Esophagus (tissue), 2 donors: ENCODE measurements at regions not wholly inside any gene's neighbourhood (a gene's known extent, or its start where the extent isn't known, plus 50 kb on each side); places are given as distances from the start of the nearest gene placed in this dataset.

Source experiments
- H3K27ac ChIP-seq, 2 donors: one replicate each; pipeline ENCODE4 v1.5.1; 2013; ENCODE audit warnings: low read depth in 2 of 2, mild to moderate bottlenecking in 2 of 2, inconsistent platforms in 1 of 2, low read length in 1 of 2, moderate library complexity in 1 of 2
- H3K27me3 ChIP-seq, 2 donors: one replicate each; pipeline ENCODE4 v1.6.1; 2013; ENCODE audit warnings: low read length in 2 of 2, control low read depth in 1 of 2, mild to moderate bottlenecking in 1 of 2; ENCODE audit not compliant: insufficient read depth in 2 of 2, control insufficient read depth in 1 of 2
- H3K36me3 ChIP-seq, 2 donors: one replicate each; pipeline ENCODE4 v1.6.1; 2013; ENCODE audit warnings: low read length in 1 of 2; ENCODE audit not compliant: control insufficient read depth in 2 of 2, insufficient read depth in 2 of 2
- H3K4me1 ChIP-seq, 2 donors: one replicate each; pipeline ENCODE4 v1.6.1; 2013; ENCODE audit warnings: low read length in 1 of 2; ENCODE audit not compliant: control insufficient read depth in 2 of 2, insufficient read depth in 2 of 2
- H3K4me3 ChIP-seq, 2 donors: one replicate each; pipeline ENCODE4 v1.5.1; 2013; ENCODE audit warnings: low read length in 2 of 2, mild to moderate bottlenecking in 2 of 2, low read depth in 1 of 2, moderate library complexity in 1 of 2
- H3K9me3 ChIP-seq, 2 donors: one replicate each; pipeline ENCODE4 v1.6.1; 2013; ENCODE audit warnings: mild to moderate bottlenecking in 2 of 2, low read depth in 1 of 2, low read length in 1 of 2, moderate library complexity in 1 of 2; ENCODE audit not compliant: control insufficient read depth in 2 of 2, insufficient read depth in 1 of 2
- WGBS, 2 donors: extraction: QIAGEN DNeasy Blood & Tissue Kit; methylation state at CpG; one replicate each; pipeline ENCODE4 v1.1.7; 2013; 5-methylcytosine and 5-hydroxymethylcytosine counted together
- donor health status: healthy with polysubstance abuse.
- donor health status: Bipolar disorder and iron deficiency.

DNA sequence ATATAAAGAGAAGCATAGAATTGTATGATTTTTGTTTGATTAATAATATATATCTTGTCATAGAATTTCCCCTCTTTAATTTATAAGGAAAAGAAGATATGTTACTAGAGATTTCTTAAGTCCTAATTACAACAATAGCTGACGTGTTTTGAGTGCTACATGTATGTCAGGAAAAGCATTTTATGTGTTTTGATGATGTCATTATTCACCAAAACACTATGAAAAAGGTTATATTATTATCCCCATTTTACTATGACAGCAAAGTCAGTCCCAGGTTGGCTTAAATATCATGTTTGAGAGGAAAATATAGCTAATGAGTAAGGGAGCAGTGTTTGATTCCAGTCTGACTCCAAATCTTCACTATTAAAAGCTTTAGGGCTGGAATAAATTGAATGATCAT, 428.4 kb upstream of the GOLIM4 start:
- WGBS, 2 donors: 78 to 86% methylated on average over 1 of the region's 1 CpG
- no peak overlapping the region for H3K4me3 ChIP-seq
- no peaks in the 10 kb centered on the region for H3K36me3 ChIP-seq
- H3K27ac ChIP-seq: no peak overlapping the region
- H3K27me3 ChIP-seq: no peaks in the 10 kb centered on the region
- no peaks in the 10 kb centered on the region for H3K9me3 ChIP-seq
- no peaks in the 10 kb centered on the region for H3K4me1 ChIP-seq

DNA sequence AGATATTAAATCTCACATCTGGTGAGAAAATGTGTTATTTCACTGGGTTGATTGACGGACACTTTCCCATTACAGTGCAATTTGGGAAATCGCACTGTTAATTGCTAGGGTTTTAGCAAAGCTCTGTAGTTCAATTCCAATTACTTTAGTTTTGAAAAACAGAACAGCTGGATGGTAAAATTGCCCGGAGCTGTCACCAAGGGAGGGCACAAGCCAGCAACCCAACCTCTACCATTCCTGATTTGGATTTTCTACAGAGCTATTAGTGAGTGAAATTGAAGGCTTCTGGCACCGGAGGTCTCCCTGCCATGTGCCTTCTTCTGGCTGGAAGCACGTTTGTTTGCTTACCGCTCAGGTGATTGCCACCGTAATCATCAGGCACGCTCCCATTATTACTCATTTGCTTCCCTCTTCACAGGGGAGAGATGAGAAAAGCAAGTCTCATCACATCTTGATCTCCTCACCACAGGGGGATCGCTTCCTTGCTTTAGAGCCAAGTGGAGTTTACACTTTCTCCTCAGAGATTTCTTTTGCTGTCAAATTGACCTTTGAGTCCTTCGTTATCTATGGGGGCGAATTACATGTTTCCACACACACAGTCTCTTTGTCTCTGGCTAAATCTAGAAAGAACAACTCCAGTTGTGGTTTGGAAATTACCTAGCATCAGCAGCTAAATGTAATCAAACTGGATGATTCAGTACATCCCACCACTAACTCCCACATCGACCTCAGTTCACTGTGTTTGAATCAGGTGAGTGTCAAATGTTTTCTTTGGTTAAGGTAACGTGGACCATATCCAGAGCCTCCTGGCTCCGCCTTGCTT, 421.7 kb upstream of the GOLIM4 start:
- Histone ChIP-seq H3K4me1 (no peaks in the 10 kb centered on the region), H3K36me3 (no peaks in the 10 kb centered on the region), H3K9me3 (no peaks in the 10 kb centered on the region), H3K27me3 (no peaks in the 10 kb centered on the region), H3K4me3 (no peak overlapping the region), H3K27ac (no peak overlapping the region)
- 54 to 60% methylated on average over 14 of the region's 14 CpGs for WGBS, 2 donors

- Histone ChIP-seq H3K4me3 (no peak overlapping the region), H3K4me1 (no peaks in the 10 kb centered on the region), H3K27ac (no peak overlapping the region)
Measured at GRCh38 chr3:168514252-168514651, 418.5 kb upstream of the GOLIM4 start.

GRCh38 chr3:168512802-168513201, 417.1 kb upstream of the GOLIM4 start:
- Histone ChIP-seq H3K27ac (no peak overlapping the region), H3K4me1 (no peaks in the 10 kb centered on the region), H3K36me3 (no peaks in the 10 kb centered on the region), H3K9me3 (no peaks in the 10 kb centered on the region), H3K4me3 (no peak overlapping the region), H3K27me3 (no peaks in the 10 kb centered on the region)
- 78 to 91% methylated on average over 1 of the region's 1 CpG for WGBS, 2 donors

More at GRCh38 chr3:168514252-168514651, 418.5 kb upstream of the GOLIM4 start:
- no peaks in the 10 kb centered on the region for H3K36me3 ChIP-seq
- no peaks in the 10 kb centered on the region for H3K9me3 ChIP-seq
- no peaks in the 10 kb centered on the region for H3K27me3 ChIP-seq

DNA sequence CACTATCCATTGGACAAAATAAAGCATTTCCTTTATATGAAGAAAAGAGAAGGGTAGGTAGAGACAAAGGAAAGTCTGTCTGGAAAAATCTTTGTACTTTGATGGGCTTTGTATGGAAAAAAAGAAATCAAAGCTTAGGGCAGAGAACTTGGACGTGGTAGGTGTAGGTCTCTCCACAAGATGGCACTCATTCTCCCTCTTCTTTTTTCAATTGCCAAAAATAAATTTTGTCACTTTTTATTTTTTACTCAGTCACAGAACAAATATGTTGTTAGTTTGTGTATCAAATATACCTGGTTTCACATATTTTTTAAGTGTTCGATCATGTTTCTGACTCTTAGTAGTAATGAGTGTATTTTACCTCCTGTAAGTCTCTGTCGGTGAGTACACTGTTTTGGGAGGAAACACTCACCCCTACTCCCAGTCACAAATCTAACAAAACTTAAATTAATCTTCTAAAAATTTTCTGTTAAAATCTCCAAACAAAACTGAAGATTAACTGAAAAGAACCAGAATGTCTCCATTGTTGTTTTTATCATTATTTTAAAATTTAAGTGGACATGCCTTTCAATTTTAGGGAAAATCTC, 415.8 kb upstream of the GOLIM4 start:
- H3K36me3 ChIP-seq: no peaks in the 10 kb centered on the region
- no peaks in the 10 kb centered on the region for H3K9me3 ChIP-seq
- WGBS, 2 donors: 68 to 71% methylated on average over 3 of the region's 3 CpGs
- no peak overlapping the region for H3K4me3 ChIP-seq
- H3K27me3 ChIP-seq: no peaks in the 10 kb centered on the region
- H3K27ac ChIP-seq: no peak overlapping the region
- H3K4me1 ChIP-seq: no peaks in the 10 kb centered on the region

DNA sequence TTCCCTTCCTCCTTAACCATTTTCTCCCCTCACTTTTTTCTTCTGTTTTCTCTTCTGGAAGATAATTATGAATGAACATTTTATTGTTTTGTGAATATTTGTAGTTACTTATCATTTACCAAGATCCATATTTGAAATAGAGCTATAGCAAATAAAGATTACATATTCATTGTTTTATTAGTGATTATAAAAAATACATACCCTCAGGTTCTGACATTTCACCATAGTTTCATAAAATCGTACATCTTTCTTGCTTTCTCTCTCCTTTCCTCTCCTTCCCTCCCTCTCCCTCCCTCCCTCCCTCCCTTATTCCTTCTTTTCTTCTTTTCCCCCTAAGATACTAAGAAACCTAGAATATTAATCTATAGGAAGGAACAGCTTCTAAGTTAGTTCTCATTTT, 410.9 kb upstream of the GOLIM4 start:
- H3K9me3 ChIP-seq: no peaks in the 10 kb centered on the region
- no peak overlapping the region for H3K27ac ChIP-seq
- WGBS, 2 donors: 42 to 61% methylated on average over 1 of the region's 1 CpG
- no peaks in the 10 kb centered on the region for H3K27me3 ChIP-seq
- H3K36me3 ChIP-seq: no peaks in the 10 kb centered on the region
- no peak overlapping the region for H3K4me3 ChIP-seq
- no peaks in the 10 kb centered on the region for H3K4me1 ChIP-seq

GRCh38 chr3:168501570-168501969, 405.8 kb upstream of the GOLIM4 start:
- no peak overlapping the region for H3K27ac ChIP-seq
- no peak overlapping the region for H3K4me3 ChIP-seq
- no peaks in the 10 kb centered on the region for H3K4me1 ChIP-seq
- 69 to 89% methylated on average over 1 of the region's 1 CpG for WGBS, 2 donors
- no peaks in the 10 kb centered on the region for H3K9me3 ChIP-seq
- no peaks in the 10 kb centered on the region for H3K36me3 ChIP-seq
- no peaks in the 10 kb centered on the region for H3K27me3 ChIP-seq

DNA sequence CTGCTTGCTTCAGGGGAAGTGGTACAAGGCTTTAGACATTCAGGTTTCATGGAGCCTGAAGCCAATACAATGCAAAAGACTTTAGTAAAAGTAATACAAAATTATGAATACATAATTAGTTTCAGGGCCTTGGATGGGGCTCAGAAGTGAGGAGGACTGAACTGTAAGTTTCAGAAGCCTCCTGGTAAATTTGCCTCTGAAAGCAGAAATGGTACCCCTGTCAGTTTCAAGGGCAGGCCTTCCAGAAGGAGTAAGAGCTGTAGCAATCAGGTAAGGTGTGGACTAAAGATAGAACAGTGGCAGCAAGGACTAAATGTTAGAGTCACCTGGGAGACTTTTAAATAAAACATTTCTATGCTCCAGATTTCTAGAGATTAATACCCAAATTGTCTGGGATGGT, 402.5 kb upstream of the GOLIM4 start:
- H3K4me3 ChIP-seq: no peak overlapping the region
- no peaks in the 10 kb centered on the region for H3K36me3 ChIP-seq
- no peaks in the 10 kb centered on the region for H3K4me1 ChIP-seq
- no peaks in the 10 kb centered on the region for H3K27me3 ChIP-seq
- no peaks in the 10 kb centered on the region for H3K9me3 ChIP-seq
- no peak overlapping the region for H3K27ac ChIP-seq

- Histone ChIP-seq H3K27me3 (no peaks in the 10 kb centered on the region), H3K4me1 (no peaks in the 10 kb centered on the region), H3K36me3 (no peaks in the 10 kb centered on the region), H3K9me3 (no peaks in the 10 kb centered on the region), H3K27ac (no peak overlapping the region), H3K4me3 (no peak overlapping the region)
- 33 to 84% methylated on average over 2 of the region's 2 CpGs for WGBS, 2 donors
Measured at GRCh38 chr3:168497741-168498140, 402.0 kb upstream of the GOLIM4 start.

- H3K4me3 ChIP-seq: no peak overlapping the region
- no peak overlapping the region for H3K27ac ChIP-seq
- no peaks in the 10 kb centered on the region for H3K27me3 ChIP-seq
- H3K4me1 ChIP-seq: no peaks in the 10 kb centered on the region
- no peaks in the 10 kb centered on the region for H3K36me3 ChIP-seq
- 46 to 51% methylated on average over 4 of the region's 4 CpGs for WGBS, 2 donors
- no peaks in the 10 kb centered on the region for H3K9me3 ChIP-seq
Measured at GRCh38 chr3:168497183-168497582, 401.5 kb upstream of the GOLIM4 start.
